Stimulated activated CD4-positive, alpha-beta T cell treated with anti-CD3 and anti-CD28 coated beads, Interleukin-15, amount 100 ng/mL, for 24 hours (primary cell): ENCODE measurements at regions not wholly inside any gene's neighbourhood (a gene's known extent, or its start where the extent isn't known, plus 50 kb on each side); places are given as distances from the start of the nearest gene placed in this dataset.

ENCODE experiments used
- DNase-seq: peaks from one replicate; pipeline ENCODE4 v3.0.0-alpha.2; 2020

- DNase-seq, result no peak
Measured at GRCh38 chr5:143691287-143691944, 120.5 kb upstream of the HMHB1 start.

GRCh38 chr5:143687604-143688003 is 124.4 kb upstream of the HMHB1 start:
- no peak for DNase-seq

GRCh38 chr5:143685246-143685815 is 126.6 kb upstream of the HMHB1 start:
- no peak for DNase-seq

GRCh38 chr5:143683459-143683858 is 128.5 kb upstream of the HMHB1 start:
- no peak for DNase-seq

- no peak for DNase-seq
Measured at GRCh38 chr5:143682929-143683386, 129.0 kb upstream of the HMHB1 start.

- no peak for DNase-seq
Measured at GRCh38 chr5:143682246-143682905, 129.6 kb upstream of the HMHB1 start.

GRCh38 chr5:143680672-143681259 is 131.2 kb upstream of the HMHB1 start:
- no peak for DNase-seq

- no peak for DNase-seq
Measured at GRCh38 chr5:143679777-143680176, 132.2 kb upstream of the HMHB1 start.

GRCh38 chr5:143678148-143678905 is 133.6 kb upstream of the HMHB1 start:
- DNase-seq, result no peak

GRCh38 chr5:143677403-143677802 is 134.6 kb upstream of the HMHB1 start:
- no peak for DNase-seq

GRCh38 chr5:143676802-143677201 is 135.2 kb upstream of the HMHB1 start:
- DNase-seq, result no peak

- DNase-seq, result no peak
Measured at GRCh38 chr5:143674469-143674786, 137.5 kb upstream of the HMHB1 start.

- no peak for DNase-seq
Measured at GRCh38 chr5:143673676-143674468, 138.1 kb upstream of the HMHB1 start.

- DNase-seq, result no peak
Measured at GRCh38 chr5:143672806-143673205, 139.2 kb upstream of the HMHB1 start.

- DNase-seq, result no peak
Measured at GRCh38 chr5:143671674-143672569, 140.0 kb upstream of the HMHB1 start.

- DNase-seq, result no peak
Measured at GRCh38 chr5:143671021-143671420, 140.9 kb upstream of the HMHB1 start.

- no peak for DNase-seq
Measured at GRCh38 chr5:143665866-143666265, 146.1 kb upstream of the HMHB1 start.

- DNase-seq, result no peak
Measured at GRCh38 chr5:143664623-143665022, 147.3 kb upstream of the HMHB1 start.

GRCh38 chr5:143663872-143664271 is 148.1 kb upstream of the HMHB1 start:
- DNase-seq, result no peak

- DNase-seq, result no peak
Measured at GRCh38 chr5:143662020-143662419, 149.9 kb upstream of the HMHB1 start.

- DNase-seq, result no peak
Measured at GRCh38 chr5:143660625-143661024, 151.3 kb upstream of the HMHB1 start.
